SK-N-MC (cell line): ENCODE measurements at regions not wholly inside any gene's neighbourhood (a gene's known extent, or its start where the extent isn't known, plus 50 kb on each side); places are given as distances from the start of the nearest gene placed in this dataset.

Experiments
- DNase-seq: peaks from one replicate; pipeline ENCODE4 v3.0.0-alpha.2; 2011; ENCODE audit warnings: low read depth, low spot score
- H3K27ac ChIP-seq: fragments of 200-600 bp; sonication (generic); 2 replicates; pipeline ENCODE4 v1.5.1; 2016; ENCODE audit warnings: mixed run types
- H3K36me3 ChIP-seq: fragments of 200-600 bp; sonication (generic); 2 replicates; pipeline ENCODE4 v1.6.1; 2017; ENCODE audit warnings: antibody characterized with exemption, low read length, mixed read lengths; ENCODE audit not compliant: insufficient read depth
- H3K4me3 ChIP-seq: fragments of 200-600 bp; sonication (generic); 2 replicates; pipeline ENCODE4 v1.5.1; 2016
- H3K9ac ChIP-seq: fragments of 200-600 bp; sonication (generic); 2 replicates; pipeline ENCODE4 v1.8.0; 2017; ENCODE audit warnings: mixed run types, mixed read lengths; ENCODE audit not compliant: insufficient read length
- H3K9me3 ChIP-seq: fragments of 200-600 bp; sonication (generic); 2 replicates; pipeline ENCODE4 v1.6.1; 2017; ENCODE audit warnings: low read depth, mild to moderate bottlenecking, antibody characterized with exemption, low read length, moderate library complexity, mixed read lengths
- EZH2 ChIP-seq: fragments of 200-600 bp; sonication (generic); IDR thresholded peaks from one replicate; pipeline ENCODE4 v1.6.1; 2017; ENCODE audit warnings: antibody characterized with exemption
- FOXP2 ChIP-seq: optimal IDR thresholded peaks from 2 replicates; pipeline ENCODE3; 2011; ENCODE audit warnings: mild to moderate bottlenecking, moderate library complexity; ENCODE audit not compliant: insufficient read depth; ENCODE audit errors: extremely low read length, control extremely low read depth
- POLR2AphosphoS5 ChIP-seq: IDR thresholded peaks from 2 replicates; pipeline ENCODE4 v1.6.1; 2012; ENCODE audit warnings: mild to moderate bottlenecking, low read depth, low read length, borderline replicate concordance

DNA sequence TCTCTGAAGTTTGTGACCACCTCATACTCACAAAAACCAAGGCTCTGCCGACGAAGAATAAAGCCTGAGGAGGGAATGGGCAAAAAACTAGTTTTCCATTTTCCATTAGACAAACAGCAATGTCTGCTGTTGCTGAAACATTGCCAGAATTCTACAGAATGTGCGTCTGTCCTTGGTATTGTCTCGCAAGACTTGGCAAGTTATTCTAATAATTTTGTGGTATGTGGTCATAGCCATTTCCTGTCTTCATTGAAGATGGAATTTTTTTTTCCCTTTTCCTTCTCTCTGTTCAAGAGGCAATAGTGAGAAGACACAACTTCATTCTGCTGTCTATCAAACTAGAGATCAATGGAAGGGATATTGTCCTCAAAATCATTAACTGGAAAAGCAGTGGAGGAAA is 296.1 kb downstream of the RND3 start:
- TF ChIP-seq POLR2AphosphoS5 (no peak), EZH2 (no peak), FOXP2 (no peak)
- no peak for DNase-seq
- no peaks in the 10 kb centered on the region for H3K36me3 ChIP-seq

DNA sequence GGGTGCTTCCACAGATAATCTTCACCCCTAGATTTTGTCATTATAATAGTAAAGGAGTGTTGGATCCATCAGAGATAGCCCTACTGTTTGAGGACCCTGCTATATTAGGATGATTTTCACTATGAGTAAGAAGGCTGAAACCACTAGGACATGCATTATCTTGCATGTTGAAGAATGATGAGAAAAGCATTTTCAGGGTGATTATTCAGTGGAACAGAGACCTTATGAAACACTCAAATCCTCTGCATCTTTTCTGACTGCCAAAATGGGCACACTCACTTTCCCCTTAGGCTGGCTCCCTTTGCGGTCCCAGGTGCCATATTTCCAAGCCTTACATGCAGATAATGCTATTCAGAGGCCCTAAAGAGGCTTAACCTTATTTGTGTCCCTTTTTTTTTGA is 296.9 kb downstream of the RND3 start:
- no peak for DNase-seq
- H3K9ac ChIP-seq = no peak overlapping the region
- H3K36me3 ChIP-seq = no peaks in the 10 kb centered on the region
- TF ChIP-seq FOXP2 = no peak
- no peak for TF ChIP-seq EZH2
- TF ChIP-seq POLR2AphosphoS5 = no peak
- H3K27ac ChIP-seq = no peak overlapping the region
- H3K9me3 ChIP-seq = no peaks in the 10 kb centered on the region
- H3K4me3 ChIP-seq = no peak overlapping the region

More for the DNA sequence above, 296.1 kb downstream of the RND3 start:
- Histone ChIP-seq H3K9me3 (no peaks in the 10 kb centered on the region), H3K9ac (no peak overlapping the region), H3K4me3 (peak overlapping the region; percentile 2; the same call in 1 of the 2 replicates), H3K27ac (no peak overlapping the region)

DNA sequence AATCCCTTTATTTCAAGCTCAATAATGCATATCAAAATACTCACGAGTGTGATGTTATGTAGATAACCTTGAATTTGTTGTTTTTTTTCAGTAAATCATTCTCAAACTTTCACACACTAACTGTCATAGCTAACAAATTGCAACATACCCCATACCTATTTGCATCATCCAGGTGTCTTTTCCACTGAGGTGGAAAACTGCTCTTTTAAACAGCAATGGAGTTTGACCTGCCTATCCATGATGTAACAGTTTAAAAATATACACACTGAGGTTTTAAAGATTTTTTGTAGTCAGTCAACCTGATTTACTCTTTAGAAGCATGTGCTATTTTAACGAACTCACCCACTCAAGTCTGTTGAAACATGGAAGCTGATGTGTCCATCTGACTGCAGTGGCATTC is 298.7 kb downstream of the RND3 start:
- no peak overlapping the region for H3K4me3 ChIP-seq
- DNase-seq = no peak
- no peaks in the 10 kb centered on the region for H3K36me3 ChIP-seq
- no peak overlapping the region for H3K9ac ChIP-seq
- no peaks in the 10 kb centered on the region for H3K9me3 ChIP-seq
- no peak overlapping the region for H3K27ac ChIP-seq
- TF ChIP-seq FOXP2 = no peak
- no peak for TF ChIP-seq EZH2
- no peak for TF ChIP-seq POLR2AphosphoS5

DNA sequence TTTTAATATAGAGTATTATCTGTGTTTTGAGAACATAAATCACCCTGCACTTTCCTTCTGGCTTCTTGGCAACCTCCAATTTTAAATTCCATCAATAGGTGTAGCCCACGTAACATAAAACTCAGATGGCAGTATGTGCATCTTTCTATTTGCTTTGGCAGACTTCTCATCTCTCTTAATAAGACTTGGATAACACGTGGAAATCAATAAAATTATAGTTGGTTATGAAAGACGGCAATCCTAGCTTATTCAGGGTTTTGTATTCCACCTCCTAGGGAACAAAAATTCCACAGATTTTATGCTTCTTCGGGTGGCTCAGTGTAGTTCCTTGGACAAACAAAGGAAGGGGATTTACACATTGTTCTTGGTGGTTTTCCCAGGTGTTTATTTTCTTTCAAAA is 299.3 kb downstream of the RND3 start:
- TF ChIP-seq EZH2 = no peak
- no peak for TF ChIP-seq FOXP2
- TF ChIP-seq POLR2AphosphoS5 = no peak
- Histone ChIP-seq H3K27ac (no peak overlapping the region), H3K9ac (no peak overlapping the region), H3K4me3 (no peak overlapping the region), H3K36me3 (no peaks in the 10 kb centered on the region), H3K9me3 (no peaks in the 10 kb centered on the region)
- no peak for DNase-seq

DNA sequence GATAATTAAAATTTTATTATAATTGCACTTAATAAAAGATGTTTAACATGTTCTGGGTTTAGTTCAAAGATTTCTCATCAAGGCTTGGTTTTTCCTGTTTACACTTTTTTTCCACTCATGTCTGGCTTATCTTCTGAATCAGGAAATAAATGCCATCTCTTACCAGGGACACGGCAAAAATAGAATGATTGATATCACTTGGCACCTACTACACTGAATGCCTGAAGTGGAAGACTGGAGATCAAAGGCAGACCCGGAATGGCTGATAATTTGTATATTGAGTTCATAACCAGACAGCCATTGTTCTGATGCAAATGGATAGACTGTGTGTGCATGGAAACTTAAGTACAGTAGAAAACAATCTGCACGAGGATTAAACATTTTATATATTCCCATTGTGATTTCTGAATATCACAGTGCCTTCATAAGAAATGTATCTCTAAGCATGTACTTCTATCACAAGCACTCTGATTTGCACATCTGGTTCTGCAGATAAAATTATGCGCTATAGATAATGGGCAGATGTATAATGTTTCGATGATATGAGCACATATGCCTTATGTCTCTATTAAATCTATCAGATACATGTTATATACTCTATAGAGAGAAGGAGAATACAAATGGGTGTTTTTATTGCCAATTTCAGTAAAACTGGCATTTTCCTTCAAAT is 304.8 kb downstream of the RND3 start:
- no peak for DNase-seq
- Histone ChIP-seq H3K27ac (no peak overlapping the region), H3K36me3 (no peaks in the 10 kb centered on the region), H3K9me3 (no peaks in the 10 kb centered on the region), H3K4me3 (no peak overlapping the region), H3K9ac (no peak overlapping the region)
- TF ChIP-seq POLR2AphosphoS5 (no peak), EZH2 (no peak), FOXP2 (no peak)

DNA sequence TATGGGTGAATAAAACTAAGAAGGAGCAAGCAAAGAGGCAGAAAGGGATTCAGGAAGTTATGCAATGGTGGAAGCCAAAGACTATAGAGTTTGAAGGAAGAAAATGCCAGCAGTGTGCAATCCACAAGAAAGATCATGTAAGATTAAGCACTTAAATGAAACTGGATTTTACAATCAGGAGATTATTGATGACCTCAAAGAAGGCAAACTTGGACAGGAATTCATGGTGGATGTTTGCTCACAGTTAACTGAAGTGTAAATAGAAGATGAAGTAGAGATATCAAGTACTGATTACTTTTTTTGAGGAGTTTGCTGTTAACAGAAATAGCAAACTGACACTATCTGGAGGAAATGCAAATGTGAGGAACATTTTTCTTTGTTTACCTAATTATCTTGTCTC is 308.9 kb downstream of the RND3 start:
- Histone ChIP-seq H3K9ac (no peak overlapping the region), H3K27ac (no peak overlapping the region), H3K9me3 (no peaks in the 10 kb centered on the region), H3K4me3 (no peak overlapping the region), H3K36me3 (no peaks in the 10 kb centered on the region)
- DNase-seq = no peak
- TF ChIP-seq POLR2AphosphoS5 (no peak), FOXP2 (no peak), EZH2 (no peak)

DNA sequence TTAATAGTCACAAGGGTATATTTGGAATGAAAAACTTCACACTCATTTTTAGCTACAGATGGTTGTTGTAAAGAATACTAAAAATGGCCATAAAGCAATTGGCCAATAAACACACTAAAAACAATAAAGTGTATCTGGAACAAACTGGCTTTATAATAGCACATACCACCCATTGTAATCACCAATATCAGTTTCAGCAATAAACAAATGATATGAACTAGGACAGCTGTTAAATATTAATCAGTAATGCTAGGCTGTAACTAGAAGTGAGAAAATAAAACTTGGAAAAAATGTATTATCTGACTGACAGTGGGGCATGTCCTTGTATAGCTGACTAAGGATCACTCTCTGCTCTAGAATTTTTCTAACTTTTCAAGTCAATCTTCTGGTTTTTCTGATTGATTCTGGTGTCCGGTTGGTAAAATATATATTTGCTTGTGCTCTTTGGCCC is 312.5 kb downstream of the RND3 start:
- Histone ChIP-seq H3K9ac (no peak overlapping the region), H3K36me3 (no peaks in the 10 kb centered on the region), H3K4me3 (no peak overlapping the region), H3K27ac (no peak overlapping the region), H3K9me3 (no peaks in the 10 kb centered on the region)
- no peak for TF ChIP-seq POLR2AphosphoS5
- TF ChIP-seq EZH2 = no peak
- no peak for TF ChIP-seq FOXP2
- no peak for DNase-seq

DNA sequence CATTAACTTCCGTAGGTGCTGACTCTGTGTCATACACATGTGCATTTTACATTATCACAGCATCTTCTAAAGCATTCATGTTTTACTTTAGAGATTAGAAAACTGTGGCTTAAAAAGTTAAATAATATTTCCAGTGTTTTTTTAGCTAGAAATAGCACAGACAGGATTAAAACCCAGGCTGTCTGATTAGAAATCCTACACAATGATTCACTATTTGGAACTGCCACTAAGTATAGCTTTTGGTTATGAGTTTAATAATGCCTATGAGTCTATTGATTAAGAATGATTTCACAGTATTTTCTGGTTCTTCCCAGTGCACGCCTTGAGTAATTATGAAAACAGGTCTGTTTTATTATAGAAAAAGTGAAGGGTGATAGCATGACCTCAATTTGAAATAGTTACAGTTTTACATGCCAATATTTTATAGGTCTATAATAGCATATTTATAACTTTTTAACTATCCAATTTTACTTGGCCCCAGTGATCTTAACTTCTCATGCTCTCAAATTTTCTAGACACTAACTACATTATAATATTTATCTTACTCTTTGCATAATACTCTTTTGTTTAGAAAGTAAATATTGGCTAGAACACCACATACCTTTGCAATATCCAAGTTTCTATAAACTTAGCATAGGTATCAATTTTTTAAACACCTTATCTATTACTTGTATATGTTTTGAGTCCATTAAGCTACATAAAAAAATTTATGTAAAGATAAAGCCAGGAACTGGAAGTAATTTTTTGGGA is 313.2 kb downstream of the RND3 start:
- Histone ChIP-seq H3K4me3 (no peak overlapping the region), H3K9ac (no peak overlapping the region), H3K36me3 (no peaks in the 10 kb centered on the region), H3K27ac (no peak overlapping the region), H3K9me3 (no peaks in the 10 kb centered on the region)
- no peak for TF ChIP-seq FOXP2
- TF ChIP-seq POLR2AphosphoS5 = no peak
- TF ChIP-seq EZH2 = no peak
- no peak for DNase-seq

DNA sequence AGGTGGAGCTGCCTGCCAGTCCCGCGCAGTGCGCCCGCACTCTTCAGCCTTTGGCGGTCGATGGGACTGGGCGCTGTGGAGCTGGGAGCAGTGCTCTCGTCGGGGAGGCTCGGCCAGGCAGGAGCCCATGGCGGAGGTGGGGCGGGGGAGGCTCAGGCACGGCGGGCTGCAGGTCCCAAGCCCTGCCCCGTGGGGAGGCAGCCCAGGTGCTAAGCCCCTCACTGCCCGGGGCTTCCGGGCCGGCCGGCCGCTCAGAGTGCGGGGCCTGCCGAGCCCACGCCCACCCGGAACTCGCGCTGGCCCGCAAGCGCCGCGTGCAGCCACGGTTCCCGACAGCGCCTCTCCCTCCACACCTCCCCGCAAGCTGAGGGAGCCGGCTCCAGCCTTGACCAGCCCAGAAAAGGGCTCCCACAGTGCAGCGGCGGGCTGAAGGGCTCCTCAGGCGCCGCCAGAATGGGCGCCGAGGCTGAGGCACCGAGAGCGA is 316.4 kb downstream of the RND3 start:
- no peak overlapping the region for H3K9ac ChIP-seq
- no peaks in the 10 kb centered on the region for H3K9me3 ChIP-seq
- no peak overlapping the region for H3K4me3 ChIP-seq
- H3K36me3 ChIP-seq = no peaks in the 10 kb centered on the region
- no peak for DNase-seq
- TF ChIP-seq EZH2 = no peak
- no peak for TF ChIP-seq POLR2AphosphoS5
- TF ChIP-seq FOXP2 = no peak
- no peak overlapping the region for H3K27ac ChIP-seq
